ENCODE measurements at regions not wholly inside any gene's neighbourhood (a gene's known extent, or its start where the extent isn't known, plus 50 kb on each side); places are given as distances from the start of the nearest gene placed in this dataset.

DNA sequence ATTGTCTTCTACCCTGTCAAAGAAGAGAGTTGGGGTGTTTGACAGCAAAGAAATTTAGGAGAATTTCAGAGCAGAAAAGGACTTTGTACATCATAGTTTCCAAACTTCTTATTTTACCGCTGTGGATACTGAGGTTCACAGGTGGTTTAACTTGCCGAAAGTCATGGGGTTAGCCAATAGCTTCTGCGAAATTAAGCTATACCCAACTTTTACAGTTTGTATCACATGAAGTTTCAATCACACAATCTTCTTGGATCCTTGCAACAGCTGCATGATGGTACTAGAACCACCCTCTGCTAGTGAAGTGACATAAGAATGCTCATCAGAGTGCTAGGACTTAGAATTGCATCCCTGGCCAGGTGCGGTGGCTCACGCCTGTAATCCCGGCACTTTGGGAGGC is 345.5 kb downstream of the CD83 start:
- TF ChIP-seq, protein P1, sequence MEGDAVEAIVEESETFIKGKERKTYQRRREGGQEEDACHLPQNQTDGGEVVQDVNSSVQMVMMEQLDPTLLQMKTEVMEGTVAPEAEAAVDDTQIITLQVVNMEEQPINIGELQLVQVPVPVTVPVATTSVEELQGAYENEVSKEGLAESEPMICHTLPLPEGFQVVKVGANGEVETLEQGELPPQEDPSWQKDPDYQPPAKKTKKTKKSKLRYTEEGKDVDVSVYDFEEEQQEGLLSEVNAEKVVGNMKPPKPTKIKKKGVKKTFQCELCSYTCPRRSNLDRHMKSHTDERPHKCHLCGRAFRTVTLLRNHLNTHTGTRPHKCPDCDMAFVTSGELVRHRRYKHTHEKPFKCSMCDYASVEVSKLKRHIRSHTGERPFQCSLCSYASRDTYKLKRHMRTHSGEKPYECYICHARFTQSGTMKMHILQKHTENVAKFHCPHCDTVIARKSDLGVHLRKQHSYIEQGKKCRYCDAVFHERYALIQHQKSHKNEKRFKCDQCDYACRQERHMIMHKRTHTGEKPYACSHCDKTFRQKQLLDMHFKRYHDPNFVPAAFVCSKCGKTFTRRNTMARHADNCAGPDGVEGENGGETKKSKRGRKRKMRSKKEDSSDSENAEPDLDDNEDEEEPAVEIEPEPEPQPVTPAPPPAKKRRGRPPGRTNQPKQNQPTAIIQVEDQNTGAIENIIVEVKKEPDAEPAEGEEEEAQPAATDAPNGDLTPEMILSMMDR (IDR thresholded peaks at IDR 0.05; ENCODE audit: low read length): no peak
- TF ChIP-seq EZH2phosphoT487 (IDR thresholded peaks at IDR 0.05; ENCODE audit: low read length) (no peak), EZH2 (optimal IDR thresholded peaks at IDR 0.05; ENCODE audit: low read depth, low read length) (no peak)

All from MM.1S (cell line).